HG02678 (cell line): ENCODE measurements at regions not wholly inside any gene's neighbourhood (a gene's known extent, or its start where the extent isn't known, plus 50 kb on each side); places are given as distances from the start of the nearest gene placed in this dataset.
"Not testable (repeated sequence)": the region's sequence is repeated elsewhere in the genome, so short reads cannot be mapped to it uniquely, and the experiment has no call there.

ENCODE experiments used
- ATAC-seq: cut with Tn5 transposase; IDR thresholded peaks from one replicate; pipeline ENCODE4 v1.9.1; 2021; ENCODE audit warnings: mild to moderate bottlenecking, moderate library complexity; ENCODE audit not compliant: unreplicated experiment

DNA sequence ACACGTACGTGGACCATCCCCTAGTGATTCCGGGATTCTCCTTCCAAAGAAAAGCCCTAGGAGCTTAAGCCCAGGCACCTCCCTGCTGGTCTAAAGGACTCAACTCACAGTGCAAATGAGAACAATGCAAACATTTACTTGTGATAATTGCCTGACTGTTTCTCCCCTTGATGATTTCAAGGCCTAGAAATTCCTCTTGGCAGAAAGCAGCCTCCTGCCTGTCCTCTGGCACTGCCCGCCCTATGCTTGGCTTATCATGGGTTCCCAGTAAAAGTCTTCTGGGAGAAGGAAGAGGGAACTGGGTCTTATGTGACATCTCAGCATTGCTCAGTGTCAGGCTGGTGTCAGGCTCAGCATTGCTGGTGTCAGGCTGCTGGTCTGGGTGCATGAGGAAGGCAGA is 351.8 kb downstream of the SHANK2 start:
- ATAC-seq, result no peak

DNA sequence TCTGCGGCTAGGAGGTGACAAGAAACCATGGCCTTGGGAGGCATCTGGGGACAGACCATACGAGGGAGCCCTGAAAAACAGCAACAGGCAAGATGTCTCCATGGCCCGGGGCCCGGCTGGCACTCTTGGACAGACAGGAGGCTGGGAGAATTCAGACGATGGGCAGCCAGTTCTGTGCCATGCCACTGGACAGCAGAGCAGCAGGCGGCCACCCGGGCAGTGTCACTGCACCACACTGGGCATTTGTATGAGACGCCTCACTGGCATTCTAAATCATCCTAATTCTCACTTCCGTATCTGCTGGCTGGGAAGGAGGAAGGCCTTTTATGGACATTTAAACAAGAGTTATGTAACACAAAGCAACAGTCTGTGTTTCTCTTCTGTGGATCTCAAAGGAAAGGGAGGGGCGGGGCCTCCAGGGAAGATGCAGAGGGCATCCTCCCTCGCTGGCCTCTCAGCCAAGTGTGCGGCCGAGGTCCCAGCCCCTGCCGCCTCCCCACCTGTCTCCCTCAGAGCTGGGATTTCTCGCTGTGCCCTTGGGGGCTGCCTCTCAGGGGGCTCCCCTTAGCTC is 350.3 kb downstream of the SHANK2 start:
- no peak for ATAC-seq

DNA sequence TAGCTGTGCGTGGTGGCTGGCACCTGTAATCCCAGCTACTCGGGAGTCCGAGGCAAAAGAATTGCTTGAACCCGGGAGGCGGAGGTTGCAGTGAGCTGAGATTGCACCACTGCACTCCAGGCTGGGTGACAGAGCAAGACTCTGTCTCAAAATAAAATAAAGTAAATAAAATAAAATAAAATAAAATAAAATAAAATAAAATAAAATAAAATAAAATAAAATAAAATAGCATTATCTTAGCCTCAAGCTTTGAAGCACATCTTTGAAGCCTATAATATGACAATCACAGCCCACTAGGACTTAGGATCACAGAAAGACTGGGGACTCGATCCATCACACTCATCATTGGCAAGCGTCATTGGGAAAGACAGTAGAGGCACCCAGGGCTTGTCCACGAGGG is 349.1 kb downstream of the SHANK2 start:
- ATAC-seq, result not testable (repeated sequence)

DNA sequence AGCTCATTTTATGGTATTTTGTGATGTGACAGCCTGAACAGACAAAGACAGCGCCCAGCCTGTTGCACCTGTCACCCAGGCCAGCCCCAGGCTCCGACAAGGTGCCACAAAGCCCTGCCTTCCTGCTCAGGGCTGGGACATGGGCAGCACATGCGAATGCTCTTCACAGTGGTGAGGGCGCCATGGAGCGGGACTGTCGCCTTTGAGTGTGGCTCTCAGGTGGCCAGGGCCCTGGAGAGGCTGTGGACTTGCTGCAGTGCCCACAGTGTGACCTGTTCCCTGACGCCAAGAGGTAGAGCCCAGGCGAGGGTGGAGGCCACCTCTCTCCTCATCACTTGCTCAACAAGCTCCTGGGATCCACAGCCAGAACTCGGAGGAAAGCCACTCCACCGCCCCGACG is 346.3 kb downstream of the SHANK2 start:
- no peak for ATAC-seq

DNA sequence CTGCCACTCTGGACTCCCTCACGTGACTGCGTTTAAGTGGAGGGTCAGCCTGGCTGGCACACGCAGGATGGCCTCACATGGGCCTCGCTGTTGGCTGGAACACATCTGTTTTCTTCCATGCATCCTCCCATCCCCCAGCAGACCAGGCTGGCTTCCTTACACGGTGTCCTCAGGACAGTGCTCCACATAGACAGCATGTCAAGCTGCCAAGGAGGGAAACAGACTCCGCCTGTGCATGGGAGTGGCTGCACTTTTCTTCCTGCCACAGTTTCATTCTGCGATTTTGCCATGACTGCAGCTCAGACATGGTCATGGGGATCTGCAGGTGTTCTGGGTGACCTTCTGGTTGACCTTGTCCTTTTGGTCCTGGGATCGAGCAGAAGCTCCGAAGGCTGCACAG is 344.2 kb downstream of the SHANK2 start:
- ATAC-seq, result no peak

DNA sequence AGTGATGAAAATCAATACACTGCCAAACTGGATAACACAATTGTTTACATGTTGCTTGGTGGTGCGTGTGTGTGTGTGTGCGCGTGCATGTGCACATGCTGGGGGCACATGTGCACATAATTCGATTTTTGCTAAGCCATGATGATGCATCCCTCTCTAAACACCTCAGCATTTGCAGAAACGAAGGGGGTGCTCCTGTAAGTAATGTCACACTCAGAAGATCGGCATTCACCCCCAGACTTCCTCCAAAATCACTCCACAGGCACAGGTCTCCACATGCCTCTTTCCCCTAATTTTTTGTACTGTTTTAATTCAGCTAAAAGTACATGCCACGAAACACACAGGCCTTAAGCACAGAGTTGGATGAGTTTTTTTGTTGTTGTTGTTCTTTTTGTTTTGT is 341.5 kb downstream of the SHANK2 start:
- ATAC-seq, result no peak

DNA sequence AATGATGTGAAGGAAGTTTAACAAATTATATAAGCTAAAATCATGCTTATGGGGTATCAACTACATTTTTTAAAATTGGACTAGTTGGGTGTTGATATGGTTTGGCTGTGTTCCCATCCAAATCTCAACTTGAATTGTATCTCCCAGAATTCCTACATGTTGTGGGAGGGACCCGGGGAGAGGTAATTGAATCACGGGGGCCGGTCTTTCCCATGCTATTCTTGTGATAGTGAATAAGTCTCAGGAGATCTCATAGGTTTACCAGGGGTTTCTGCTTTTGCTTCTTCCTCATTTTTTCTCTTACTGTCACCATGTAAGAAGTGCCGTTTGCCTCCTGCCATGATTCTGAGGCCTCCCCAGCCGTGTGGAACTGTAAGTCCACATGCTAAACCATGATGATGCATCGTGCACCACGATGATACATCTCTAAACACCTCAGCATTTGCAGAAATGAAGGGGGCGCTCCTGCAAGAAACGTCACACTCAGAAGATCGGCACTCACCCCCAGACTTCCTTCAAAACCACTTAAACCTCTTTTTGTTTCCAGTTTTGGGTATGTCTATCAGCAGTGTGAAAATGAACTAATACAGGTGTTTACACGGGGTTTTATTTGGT is 340.0 kb downstream of the SHANK2 start:
- ATAC-seq, result no peak

DNA sequence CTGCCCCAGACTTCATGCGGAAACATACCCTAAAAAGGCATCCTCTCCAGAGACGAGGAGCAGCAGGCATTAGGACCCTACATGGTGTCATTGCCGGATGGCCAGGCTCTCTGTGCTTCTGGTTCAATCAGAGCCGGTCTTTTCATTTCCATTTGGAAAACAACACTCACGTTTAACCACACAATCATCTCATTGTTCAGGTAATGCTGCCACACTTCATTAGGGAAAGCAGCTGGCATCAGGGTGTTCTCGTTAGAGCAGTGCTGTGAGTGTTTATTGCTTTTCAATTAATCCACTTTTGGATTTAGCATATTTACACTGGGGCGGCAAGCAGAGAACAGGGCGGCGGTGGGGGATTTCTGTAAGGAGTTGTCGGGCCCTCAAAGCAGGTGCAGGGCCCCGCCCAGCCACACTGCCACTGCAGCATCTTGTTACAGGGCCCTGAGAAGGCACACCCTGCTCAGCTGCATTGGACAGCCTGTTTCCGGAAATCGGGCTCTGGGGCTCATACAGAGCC is 338.6 kb downstream of the SHANK2 start:
- no peak for ATAC-seq

DNA sequence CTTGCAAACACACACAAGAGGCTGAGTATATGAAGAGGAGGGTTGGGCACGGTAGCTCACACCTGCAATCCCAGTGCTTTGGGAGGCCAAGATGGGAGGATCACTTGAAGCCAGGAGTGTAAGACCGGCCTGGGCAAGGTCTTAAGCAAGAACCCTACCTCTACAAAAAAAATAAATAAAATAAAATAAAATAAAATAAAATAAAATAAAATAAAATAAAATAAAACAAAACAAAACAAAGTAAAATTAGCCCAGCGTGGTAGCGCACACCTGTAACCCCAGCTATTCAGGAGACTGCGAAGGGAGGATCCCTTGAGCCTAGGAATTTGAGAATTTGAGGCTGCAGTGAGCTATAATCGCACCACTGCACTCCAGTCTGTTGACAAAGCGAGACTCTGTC is 337.9 kb downstream of the SHANK2 start:
- ATAC-seq, result no peak

DNA sequence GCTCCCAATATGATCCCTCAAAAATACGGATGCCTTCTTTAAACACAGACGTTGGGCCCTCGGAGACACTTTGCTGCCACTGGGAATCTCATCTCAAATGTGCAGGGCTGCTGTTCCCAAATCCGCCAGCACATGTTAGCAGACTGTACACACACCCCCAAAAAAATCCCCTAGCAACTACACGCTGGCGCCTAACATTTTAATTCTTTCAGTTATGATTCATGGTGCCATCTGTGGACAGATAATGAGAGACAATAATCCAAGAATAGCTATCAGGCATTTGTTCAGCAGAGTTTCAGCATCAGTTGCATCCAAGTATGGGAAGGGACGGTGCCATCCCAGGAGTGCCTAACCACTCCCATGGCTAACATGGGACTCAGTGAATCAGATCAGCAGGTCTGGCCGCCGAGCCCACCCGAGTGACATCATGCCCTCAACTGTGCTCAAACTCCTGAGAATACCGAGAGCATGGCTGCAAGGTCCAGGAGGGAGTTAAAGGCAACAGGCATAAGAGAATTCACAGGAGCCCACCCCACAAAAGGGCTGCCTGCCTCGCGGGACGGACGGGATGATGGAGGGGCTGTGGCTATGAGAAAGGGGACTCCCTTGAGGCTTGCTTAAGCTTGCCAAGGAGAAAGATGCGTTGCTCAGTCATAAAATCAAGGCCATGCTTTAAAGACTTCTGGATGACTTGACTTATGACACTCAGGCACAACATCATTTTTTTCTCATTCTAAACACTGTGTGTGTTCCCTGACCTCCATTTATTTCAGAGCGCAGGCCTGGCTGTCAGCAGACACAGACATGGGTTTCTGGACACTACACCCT is 337.0 kb downstream of the SHANK2 start:
- no peak for ATAC-seq

DNA sequence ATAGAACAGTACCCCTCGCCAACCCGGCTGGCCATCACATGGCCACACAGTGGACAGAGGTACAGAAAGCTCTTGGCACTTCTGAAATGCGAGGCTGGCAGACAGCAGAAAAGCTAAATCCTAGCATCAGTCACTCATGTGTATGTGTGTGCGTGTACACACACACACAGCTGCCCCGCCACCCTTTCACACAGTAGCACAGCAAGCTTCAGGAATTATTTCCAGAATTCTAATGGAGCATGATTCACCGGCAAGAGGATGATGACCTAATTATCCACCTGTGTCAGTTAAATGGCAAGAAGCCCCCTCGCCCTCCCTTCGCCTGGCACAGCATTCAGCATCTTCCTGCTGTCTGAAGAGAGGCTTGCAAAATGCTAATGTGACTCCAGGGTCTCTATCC is 336.0 kb downstream of the SHANK2 start:
- ATAC-seq, result no peak

DNA sequence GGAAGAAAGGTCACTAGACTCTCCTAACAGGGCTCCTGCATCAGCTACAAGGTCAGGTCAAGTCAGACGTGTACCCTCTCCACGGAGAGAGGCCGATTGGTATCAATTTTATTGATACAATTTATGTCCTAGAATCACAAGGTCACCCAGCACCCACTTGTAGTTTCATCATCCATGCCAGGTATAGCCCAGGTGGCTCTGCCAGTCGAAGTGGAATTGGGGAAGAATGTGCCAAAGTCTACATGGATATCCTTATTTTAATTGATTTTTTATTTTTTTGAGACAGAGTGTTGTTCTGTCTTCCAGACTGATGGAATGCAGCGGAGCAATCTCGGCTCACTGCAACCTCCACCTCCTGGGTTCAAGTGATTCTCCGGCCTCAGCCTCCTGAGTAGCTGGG is 334.1 kb downstream of the SHANK2 start:
- ATAC-seq, result no peak

DNA sequence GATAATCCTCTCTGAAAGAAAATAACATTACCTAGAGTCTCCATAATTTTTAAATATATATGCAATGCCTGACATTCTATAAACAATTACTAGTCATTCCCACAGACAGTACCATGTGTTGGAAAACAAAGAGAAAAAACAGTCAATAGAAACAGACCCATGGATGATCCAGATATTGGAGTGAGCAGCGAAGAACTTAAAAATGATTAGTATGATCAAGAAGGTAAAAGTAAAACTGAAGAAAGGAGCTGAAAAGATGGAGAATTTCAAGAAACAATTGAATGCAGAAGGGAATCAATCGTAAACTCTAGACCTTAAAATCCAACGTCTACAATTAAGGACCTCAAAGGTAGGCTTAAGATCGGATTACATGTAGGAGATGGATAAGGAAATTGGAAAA is 330.6 kb downstream of the SHANK2 start:
- no peak for ATAC-seq

DNA sequence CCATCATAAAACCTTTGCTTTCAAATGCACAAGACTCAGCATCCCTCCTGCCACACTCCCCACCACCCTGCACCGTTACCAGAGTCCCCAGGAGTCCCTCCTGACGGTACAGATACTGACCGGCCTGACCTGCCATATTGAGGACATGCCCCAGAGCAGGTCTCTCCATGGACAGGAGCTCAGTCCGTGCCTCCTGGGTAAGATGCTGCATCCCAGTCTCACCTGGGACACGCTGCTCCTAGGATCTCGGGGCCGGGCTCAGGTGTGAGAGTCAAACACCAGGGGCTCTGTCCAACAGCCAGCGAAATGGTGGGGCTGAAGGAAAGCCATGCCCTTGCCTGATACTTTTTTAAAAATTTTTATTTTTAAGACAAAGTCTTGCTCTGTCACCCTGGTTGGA is 328.3 kb downstream of the SHANK2 start:
- no peak for ATAC-seq

DNA sequence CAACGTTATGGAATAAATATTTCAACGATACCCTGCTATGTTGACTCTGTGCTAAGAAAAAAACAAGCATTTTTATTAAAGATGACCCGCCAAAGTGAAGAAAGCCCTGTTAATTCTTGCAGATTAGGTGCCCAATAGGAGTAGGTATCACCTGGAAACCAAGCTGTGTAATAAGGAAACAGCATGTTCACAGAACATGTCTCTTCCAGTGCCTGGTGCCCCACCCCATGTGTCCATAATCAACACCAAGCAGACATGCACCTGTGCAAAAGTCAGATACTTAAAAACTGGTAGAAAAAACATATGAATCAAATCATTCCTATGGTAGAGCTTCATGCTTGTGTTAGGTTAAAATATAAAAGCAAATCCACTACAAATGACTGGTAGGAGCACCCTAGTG is 327.1 kb downstream of the SHANK2 start:
- ATAC-seq, result no peak

DNA sequence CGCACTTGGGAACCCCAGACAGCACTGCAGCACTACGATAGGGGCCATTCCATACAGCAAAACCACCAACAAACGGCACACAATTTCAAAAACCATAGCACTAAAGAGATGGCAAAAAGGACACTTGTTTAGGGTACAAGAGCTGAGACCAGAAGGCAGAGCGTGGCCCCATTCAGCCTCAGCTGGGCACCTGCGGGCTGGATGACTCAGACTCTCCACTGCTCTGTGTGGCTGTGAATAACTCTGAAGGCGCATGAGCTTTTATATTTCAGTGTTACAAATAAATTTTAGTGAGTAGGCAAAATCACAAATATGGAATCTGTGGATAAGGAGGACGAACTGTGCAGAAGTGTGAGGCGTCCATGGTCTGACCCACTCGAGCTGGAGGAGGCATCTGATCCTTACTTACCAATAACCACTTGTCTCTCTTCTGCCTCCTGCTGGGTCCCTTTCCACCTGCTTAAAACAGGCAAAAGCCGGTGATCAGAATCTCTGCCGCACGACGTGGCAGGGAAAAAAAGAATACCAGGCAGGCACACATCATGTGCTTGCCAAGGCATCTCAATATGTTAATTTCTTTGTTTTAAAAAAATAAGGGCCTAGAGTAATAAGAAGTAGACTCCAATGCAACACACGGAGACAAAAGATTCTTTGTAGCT is 325.7 kb downstream of the SHANK2 start:
- ATAC-seq, result no peak

DNA sequence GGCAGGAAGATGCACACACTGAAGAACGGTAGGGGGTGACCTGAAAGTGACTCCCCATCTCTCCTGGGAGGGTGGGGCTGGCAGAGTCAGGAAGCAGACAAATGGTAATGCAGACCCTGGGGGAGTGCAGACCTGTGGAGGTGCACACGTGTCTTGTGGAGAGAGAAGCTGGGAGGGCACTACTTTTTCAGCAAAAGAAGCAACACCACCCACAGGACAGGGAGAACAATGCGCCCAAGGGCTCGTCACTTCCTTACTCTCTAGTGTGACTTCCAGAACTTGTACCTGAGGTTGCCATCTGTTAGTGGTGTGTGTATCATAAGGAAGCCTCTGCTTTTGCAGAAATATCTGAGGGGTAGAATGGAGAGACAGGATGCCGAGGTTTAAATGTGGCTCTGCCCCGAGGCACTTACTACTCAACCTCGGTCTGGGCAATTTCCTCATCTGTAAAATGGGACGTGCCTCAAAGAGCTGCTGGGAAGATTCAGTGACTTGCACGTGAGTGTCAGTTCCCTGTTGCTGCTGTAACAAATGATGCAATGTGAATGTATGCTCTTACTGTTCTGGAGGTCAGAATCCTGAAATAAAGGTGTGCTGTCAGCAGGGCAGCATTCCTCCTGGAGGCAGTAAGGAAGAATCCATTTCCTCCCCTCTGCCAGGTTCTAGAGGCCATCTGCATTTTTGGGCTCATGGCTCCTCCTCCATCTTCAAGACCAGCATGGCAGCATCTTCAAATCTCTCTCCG is 323.4 kb downstream of the SHANK2 start:
- ATAC-seq, result no peak

DNA sequence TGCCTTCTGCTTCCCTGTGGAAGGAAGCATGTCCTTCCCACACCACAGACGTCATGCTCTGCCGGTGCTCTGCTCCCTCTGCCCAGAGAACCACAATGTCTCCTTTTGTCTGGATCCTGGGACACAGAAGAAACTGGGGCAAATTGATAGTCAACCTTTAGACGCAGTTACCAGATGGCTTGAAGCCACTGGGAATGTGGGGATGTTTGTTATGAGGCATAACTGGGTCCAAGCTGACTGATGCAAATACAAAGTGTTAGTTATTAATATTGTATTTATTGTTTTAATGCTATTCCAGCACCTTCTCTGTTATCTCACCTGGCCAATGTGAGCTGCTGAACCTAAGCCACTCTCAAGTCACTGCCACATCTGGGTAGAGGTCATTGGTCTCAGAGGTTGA is 322.2 kb downstream of the SHANK2 start:
- no peak for ATAC-seq

DNA sequence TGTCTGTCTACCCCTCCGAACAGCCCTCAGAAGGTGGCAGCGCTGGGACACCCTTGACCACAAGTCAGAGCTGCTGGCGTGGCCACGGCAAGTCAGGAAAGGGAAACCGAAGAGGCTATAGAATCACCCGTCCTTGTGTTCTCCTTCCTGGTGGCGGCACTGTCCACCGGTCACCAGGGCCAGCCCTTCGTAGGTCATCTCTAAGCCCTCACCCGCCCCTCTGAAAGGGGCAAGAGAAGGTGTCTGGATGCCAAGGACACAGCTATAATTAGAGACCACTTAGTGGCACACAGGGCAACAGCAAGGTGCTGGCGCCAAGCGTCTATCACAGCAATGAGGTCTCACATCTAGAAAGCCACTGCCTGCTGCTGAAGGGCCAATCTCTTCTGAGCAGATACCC is 320.9 kb downstream of the SHANK2 start:
- ATAC-seq, result no peak

DNA sequence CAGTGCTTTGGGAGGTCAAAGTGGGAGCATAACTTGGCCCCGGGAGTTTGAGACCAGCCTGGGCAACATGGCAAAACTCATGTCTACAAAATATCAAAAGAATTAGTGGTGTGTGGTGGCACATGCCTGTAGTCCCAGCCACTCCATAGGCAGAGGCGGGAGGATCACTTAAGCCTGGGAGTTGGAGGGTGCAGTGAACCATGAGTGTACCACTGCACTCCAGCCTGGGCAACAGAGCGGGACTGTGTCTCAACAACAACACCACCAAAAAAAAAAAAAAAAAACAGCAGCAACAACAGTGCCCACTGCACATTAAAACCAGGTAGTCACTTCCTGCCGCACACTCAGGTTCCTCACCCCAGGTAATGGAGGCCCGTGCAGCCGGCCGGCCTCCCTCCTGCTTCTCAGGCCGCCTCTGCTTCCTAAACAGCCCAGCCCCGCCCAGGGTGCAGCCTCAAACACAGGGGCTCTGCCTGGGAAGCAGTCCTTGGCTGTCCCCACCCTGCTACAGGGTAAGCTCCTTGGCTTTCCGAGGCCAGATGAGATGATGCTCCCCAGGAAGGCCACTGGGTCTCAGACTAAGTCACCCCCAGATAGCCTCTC is 318.3 kb downstream of the SHANK2 start:
- no peak for ATAC-seq
